HG03025 (cell line): ENCODE measurements at regions not wholly inside any gene's neighbourhood (a gene's known extent, or its start where the extent isn't known, plus 50 kb on each side); places are given as distances from the start of the nearest gene placed in this dataset.

Source experiments
- ATAC-seq: cut with Tn5 transposase; IDR thresholded peaks from one replicate; pipeline ENCODE4 v1.9.1; 2021; ENCODE audit warnings: mild to moderate bottlenecking, moderate library complexity; ENCODE audit not compliant: unreplicated experiment, low FRiP score

- ATAC-seq: no peak
Measured at GRCh38 chr12:81963026-81963425, 203.9 kb upstream of the PPFIA2 start.

GRCh38 chr12:81962126-81962856 lies 203.1 kb upstream of the PPFIA2 start:
- no peak for ATAC-seq

GRCh38 chr12:81958406-81958805 lies 199.3 kb upstream of the PPFIA2 start:
- no peak for ATAC-seq

GRCh38 chr12:81957631-81958030 lies 198.5 kb upstream of the PPFIA2 start:
- ATAC-seq: no peak

- ATAC-seq: no peak
Measured at GRCh38 chr12:81956468-81956860, 197.3 kb upstream of the PPFIA2 start.

GRCh38 chr12:81953541-81953940 lies 194.4 kb upstream of the PPFIA2 start:
- no peak for ATAC-seq

- no peak for ATAC-seq
Measured at GRCh38 chr12:81950871-81951270, 191.7 kb upstream of the PPFIA2 start.

- ATAC-seq: no peak
Measured at GRCh38 chr12:81949841-81950308, 190.7 kb upstream of the PPFIA2 start.

GRCh38 chr12:81949416-81949815 lies 190.3 kb upstream of the PPFIA2 start:
- no peak for ATAC-seq

- no peak for ATAC-seq
Measured at GRCh38 chr12:81944886-81945285, 185.7 kb upstream of the PPFIA2 start.

GRCh38 chr12:81942594-81942993 lies 183.4 kb upstream of the PPFIA2 start:
- ATAC-seq: no peak

- ATAC-seq: no peak
Measured at GRCh38 chr12:81930037-81930436, 170.9 kb upstream of the PPFIA2 start.

- ATAC-seq: no peak
Measured at GRCh38 chr12:81896771-81897170, 137.6 kb upstream of the PPFIA2 start.

GRCh38 chr12:81888961-81889360 lies 129.8 kb upstream of the PPFIA2 start:
- no peak for ATAC-seq

- ATAC-seq: no peak
Measured at GRCh38 chr12:81888106-81888740, 129.1 kb upstream of the PPFIA2 start.

GRCh38 chr12:81874586-81874985 lies 115.4 kb upstream of the PPFIA2 start:
- no peak for ATAC-seq

- ATAC-seq: no peak
Measured at GRCh38 chr12:81874166-81874565, 115.0 kb upstream of the PPFIA2 start.

GRCh38 chr12:81872400-81872799 lies 113.2 kb upstream of the PPFIA2 start:
- ATAC-seq: no peak

GRCh38 chr12:81866081-81866480 lies 106.9 kb upstream of the PPFIA2 start:
- no peak for ATAC-seq

- no peak for ATAC-seq
Measured at GRCh38 chr12:81863406-81863805, 104.3 kb upstream of the PPFIA2 start.

- ATAC-seq: no peak
Measured at GRCh38 chr12:81859521-81859920, 100.4 kb upstream of the PPFIA2 start.

GRCh38 chr12:81843599-81843998 lies 84.4 kb upstream of the PPFIA2 start:
- no peak for ATAC-seq
